HG02943 (cell line): ENCODE measurements at regions not wholly inside any gene's neighbourhood (a gene's known extent, or its start where the extent isn't known, plus 50 kb on each side); places are given as distances from the start of the nearest gene placed in this dataset.

Experiments used
- ATAC-seq: cut with Tn5 transposase; IDR thresholded peaks from one replicate; pipeline ENCODE4 v1.9.1; 2021; ENCODE audit warnings: mild to moderate bottlenecking, low read depth, moderate library complexity; ENCODE audit not compliant: unreplicated experiment

- no peak for ATAC-seq
Measured at GRCh38 chr7:84688671-84689070, 494.1 kb upstream of the SEMA3A start.

- ATAC-seq = no peak
Measured at GRCh38 chr7:84686373-84686772, 491.8 kb upstream of the SEMA3A start.

- ATAC-seq = no peak
Measured at GRCh38 chr7:84684836-84685480, 490.4 kb upstream of the SEMA3A start.

- ATAC-seq = no peak
Measured at GRCh38 chr7:84682543-84682942, 488.0 kb upstream of the SEMA3A start.

- no peak for ATAC-seq
Measured at GRCh38 chr7:84678841-84679240, 484.3 kb upstream of the SEMA3A start.

GRCh38 chr7:84677117-84677732 lies 482.6 kb upstream of the SEMA3A start:
- ATAC-seq = no peak

GRCh38 chr7:84675633-84676034 lies 481.0 kb upstream of the SEMA3A start:
- ATAC-seq = no peak

GRCh38 chr7:84674236-84674913 lies 479.8 kb upstream of the SEMA3A start:
- no peak for ATAC-seq

GRCh38 chr7:84669177-84669732 lies 474.7 kb upstream of the SEMA3A start:
- ATAC-seq = no peak

GRCh38 chr7:84668116-84668515 lies 473.5 kb upstream of the SEMA3A start:
- ATAC-seq = no peak

- ATAC-seq = no peak
Measured at GRCh38 chr7:84666651-84667050, 472.1 kb upstream of the SEMA3A start.

GRCh38 chr7:84665339-84665738 lies 470.8 kb upstream of the SEMA3A start:
- no peak for ATAC-seq

- no peak for ATAC-seq
Measured at GRCh38 chr7:84664626-84665025, 470.0 kb upstream of the SEMA3A start.

GRCh38 chr7:84663224-84663623 lies 468.6 kb upstream of the SEMA3A start:
- ATAC-seq = no peak

- no peak for ATAC-seq
Measured at GRCh38 chr7:84658286-84658685, 463.7 kb upstream of the SEMA3A start.

- ATAC-seq = no peak
Measured at GRCh38 chr7:84654273-84654672, 459.7 kb upstream of the SEMA3A start.

- ATAC-seq = no peak
Measured at GRCh38 chr7:84651876-84652275, 457.3 kb upstream of the SEMA3A start.

GRCh38 chr7:84647797-84648757 lies 453.5 kb upstream of the SEMA3A start:
- no peak for ATAC-seq

GRCh38 chr7:84642611-84643010 lies 448.0 kb upstream of the SEMA3A start:
- ATAC-seq = no peak

GRCh38 chr7:84640637-84641036 lies 446.0 kb upstream of the SEMA3A start:
- ATAC-seq = no peak

- no peak for ATAC-seq
Measured at GRCh38 chr7:84638339-84638697, 443.7 kb upstream of the SEMA3A start.
